ENCODE measurements at regions not wholly inside any gene's neighbourhood (a gene's known extent, or its start where the extent isn't known, plus 50 kb on each side); places are given as distances from the start of the nearest gene placed in this dataset.
"Not testable (repeated sequence)": the region's sequence is repeated elsewhere in the genome, so short reads cannot be mapped to it uniquely, and the experiment has no call there.

- no peak for FAIRE-seq
These were observed 1038.6 kb upstream of the SLC39A10 start for GRCh38 chr2:194618432-194618831.

GRCh38 chr2:194616334-194616733 lies 1040.7 kb upstream of the SLC39A10 start:
- no peak for DNase-seq (ENCODE audit: insufficient read length, low spot score)
- FAIRE-seq, result no peak

More at GRCh38 chr2:194618432-194618831, 1038.6 kb upstream of the SLC39A10 start:
- no peak for DNase-seq (ENCODE audit: insufficient read length, low spot score)

- no peak for FAIRE-seq
- DNase-seq (ENCODE audit: insufficient read length, low spot score), result no peak
These were observed 1046.7 kb upstream of the SLC39A10 start for GRCh38 chr2:194610297-194610696.

- DNase-seq (ENCODE audit: insufficient read length, low spot score), result no peak
- FAIRE-seq, result no peak
These were observed 1053.6 kb upstream of the SLC39A10 start for GRCh38 chr2:194603429-194603828.

- DNase-seq (ENCODE audit: insufficient read length, low spot score) (no peak), FAIRE-seq (no peak)
These were observed 1054.3 kb upstream of the SLC39A10 start for GRCh38 chr2:194602750-194603149.

GRCh38 chr2:194591192-194591591 lies 1065.8 kb upstream of the SLC39A10 start:
- FAIRE-seq, result no peak
- DNase-seq (ENCODE audit: insufficient read length, low spot score), result no peak

- no peak for FAIRE-seq
- DNase-seq (ENCODE audit: insufficient read length, low spot score), result no peak
These were observed 1069.2 kb upstream of the SLC39A10 start for GRCh38 chr2:194587739-194588270.

GRCh38 chr2:194567661-194568017 lies 1089.4 kb upstream of the SLC39A10 start:
- DNase-seq (ENCODE audit: insufficient read length, low spot score) (no peak), FAIRE-seq (no peak)

- peak; percentile 94 for FAIRE-seq
- no peak for DNase-seq (ENCODE audit: insufficient read length, low spot score)
These were observed 1089.9 kb upstream of the SLC39A10 start for GRCh38 chr2:194566907-194567660.

GRCh38 chr2:194564422-194564821 lies 1092.6 kb upstream of the SLC39A10 start:
- no peak for FAIRE-seq
- DNase-seq (ENCODE audit: insufficient read length, low spot score), result no peak

GRCh38 chr2:194562329-194562728 lies 1094.7 kb upstream of the SLC39A10 start:
- no peak for FAIRE-seq
- no peak for DNase-seq (ENCODE audit: insufficient read length, low spot score)

- FAIRE-seq (no peak), DNase-seq (ENCODE audit: insufficient read length, low spot score) (no peak)
These were observed 1097.1 kb upstream of the SLC39A10 start for GRCh38 chr2:194559964-194560363.

- DNase-seq (ENCODE audit: insufficient read length, low spot score), result no peak
- no peak for FAIRE-seq
These were observed 1097.5 kb upstream of the SLC39A10 start for GRCh38 chr2:194559523-194559922.

- DNase-seq (ENCODE audit: insufficient read length, low spot score) (no peak), FAIRE-seq (no peak)
These were observed 1099.0 kb upstream of the SLC39A10 start for GRCh38 chr2:194557993-194558392.

- DNase-seq (ENCODE audit: insufficient read length, low spot score), result no peak
- FAIRE-seq, result no peak
These were observed 1100.4 kb upstream of the SLC39A10 start for GRCh38 chr2:194556629-194557028.

- DNase-seq (ENCODE audit: insufficient read length, low spot score) (no peak), FAIRE-seq (no peak)
These were observed 1103.0 kb upstream of the SLC39A10 start for GRCh38 chr2:194553980-194554379.

GRCh38 chr2:194550702-194551101 lies 1106.3 kb upstream of the SLC39A10 start:
- FAIRE-seq, result no peak
- DNase-seq (ENCODE audit: insufficient read length, low spot score), result no peak

- FAIRE-seq (no peak), DNase-seq (ENCODE audit: insufficient read length, low spot score) (no peak)
These were observed 1107.6 kb upstream of the SLC39A10 start for GRCh38 chr2:194549387-194549786.

- DNase-seq (ENCODE audit: insufficient read length, low spot score), result no peak
- peak; percentile 73 for FAIRE-seq
These were observed 1111.0 kb upstream of the SLC39A10 start for GRCh38 chr2:194545978-194546377.

- DNase-seq (ENCODE audit: insufficient read length, low spot score), result no peak
- no peak for FAIRE-seq
These were observed 1117.6 kb upstream of the SLC39A10 start for GRCh38 chr2:194539425-194539824.

- no peak for FAIRE-seq
- DNase-seq (ENCODE audit: insufficient read length, low spot score), result no peak
These were observed 1130.9 kb upstream of the SLC39A10 start for GRCh38 chr2:194526121-194526520.

GRCh38 chr2:194514281-194514680 lies 1142.7 kb upstream of the SLC39A10 start:
- no peak for FAIRE-seq
- no peak for DNase-seq (ENCODE audit: insufficient read length, low spot score)

GRCh38 chr2:194511070-194511469 lies 1146.0 kb upstream of the SLC39A10 start:
- not testable (repeated sequence) for DNase-seq (ENCODE audit: insufficient read length, low spot score); FAIRE-seq
